ENCODE measurements at regions not wholly inside any gene's neighbourhood (a gene's known extent, or its start where the extent isn't known, plus 50 kb on each side); places are given as distances from the start of the nearest gene placed in this dataset.

DNA sequence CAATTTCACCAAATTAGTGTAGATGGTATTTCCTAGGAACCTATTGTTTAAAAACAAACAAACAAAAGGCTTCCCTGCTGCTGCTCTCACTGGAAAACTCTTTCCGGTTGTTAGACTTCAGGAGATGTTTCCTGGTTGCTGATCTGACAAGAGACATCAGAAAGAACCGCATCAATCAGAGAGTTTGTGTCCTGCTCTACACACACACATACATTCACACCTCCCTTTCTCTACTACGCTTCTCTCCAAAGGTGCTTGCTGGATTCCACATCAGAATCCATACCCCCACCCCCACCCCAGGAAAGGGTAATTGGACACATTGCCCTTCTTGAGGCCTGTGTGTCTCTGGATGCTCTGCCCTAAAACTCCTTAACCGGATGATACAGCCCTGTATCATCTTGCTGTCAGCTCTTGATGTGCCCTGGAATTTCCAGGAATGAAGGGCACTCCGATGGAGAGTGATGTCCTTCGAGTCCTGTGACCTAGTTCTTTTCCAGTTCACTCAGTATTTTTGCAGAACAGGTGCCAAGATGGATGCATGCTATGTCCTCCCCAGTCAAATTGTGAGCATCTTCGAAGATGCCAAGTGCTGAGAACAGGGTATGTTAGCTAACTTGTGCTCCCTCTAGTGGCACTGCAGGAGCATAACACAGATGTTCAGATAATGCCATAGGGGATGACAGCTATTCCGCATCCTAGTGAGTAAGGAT, 113.7 kb upstream of the SLC35F3 start:
- TF ChIP-seq SUZ12 (IDR thresholded peaks at IDR 0.05; ENCODE audit: extremely low read depth, insufficient read depth, insufficient read length) (no peak), ZNF274 (IDR thresholded peaks at IDR 0.05; ENCODE audit: low read depth, low read length) (no peak), YY1 (IDR thresholded peaks at IDR 0.05; ENCODE audit: insufficient read depth, insufficient read length) (no peak)
